PC-3 (cell line): ENCODE measurements at regions not wholly inside any gene's neighbourhood (a gene's known extent, or its start where the extent isn't known, plus 50 kb on each side); places are given as distances from the start of the nearest gene placed in this dataset.

Source experiments
- EZH2 ChIP-seq: fragments of 300-600 bp; sonication (generic); IDR thresholded peaks from one replicate; pipeline ENCODE4 v1.6.1; 2017; ENCODE audit warnings: antibody characterized with exemption, mild to moderate bottlenecking, low read length; ENCODE audit not compliant: unreplicated experiment
- TF ChIP-seq, protein P1 (sequence below): fragments of 300-600 bp; sonication (generic); conservative IDR thresholded peaks from 2 replicates; pipeline ENCODE4 v1.5.1; 2017; ENCODE audit warnings: antibody characterized with exemption, low read depth, mild to moderate bottlenecking, low read length

DNA sequence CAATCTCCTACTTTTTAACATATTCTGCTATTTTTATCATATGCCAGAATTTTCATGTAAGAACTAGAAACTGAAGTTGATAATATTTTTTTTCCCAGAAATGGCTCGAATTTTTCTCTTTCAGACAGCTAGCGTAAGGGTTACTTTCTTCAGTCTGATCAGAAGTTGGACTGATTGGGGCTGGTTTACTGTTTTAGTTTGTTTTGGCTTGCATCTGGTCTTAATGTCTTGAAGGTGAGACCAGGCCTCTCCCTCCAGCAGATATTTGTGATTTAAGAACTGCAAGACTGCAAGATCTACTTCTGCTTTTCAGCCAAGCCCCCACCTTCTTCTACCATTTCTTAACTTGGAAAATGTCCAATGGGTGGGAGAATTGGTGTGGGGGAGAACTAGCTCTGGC lies 266.4 kb downstream of the HAPSTR1 start:
- TF ChIP-seq, protein P1, sequence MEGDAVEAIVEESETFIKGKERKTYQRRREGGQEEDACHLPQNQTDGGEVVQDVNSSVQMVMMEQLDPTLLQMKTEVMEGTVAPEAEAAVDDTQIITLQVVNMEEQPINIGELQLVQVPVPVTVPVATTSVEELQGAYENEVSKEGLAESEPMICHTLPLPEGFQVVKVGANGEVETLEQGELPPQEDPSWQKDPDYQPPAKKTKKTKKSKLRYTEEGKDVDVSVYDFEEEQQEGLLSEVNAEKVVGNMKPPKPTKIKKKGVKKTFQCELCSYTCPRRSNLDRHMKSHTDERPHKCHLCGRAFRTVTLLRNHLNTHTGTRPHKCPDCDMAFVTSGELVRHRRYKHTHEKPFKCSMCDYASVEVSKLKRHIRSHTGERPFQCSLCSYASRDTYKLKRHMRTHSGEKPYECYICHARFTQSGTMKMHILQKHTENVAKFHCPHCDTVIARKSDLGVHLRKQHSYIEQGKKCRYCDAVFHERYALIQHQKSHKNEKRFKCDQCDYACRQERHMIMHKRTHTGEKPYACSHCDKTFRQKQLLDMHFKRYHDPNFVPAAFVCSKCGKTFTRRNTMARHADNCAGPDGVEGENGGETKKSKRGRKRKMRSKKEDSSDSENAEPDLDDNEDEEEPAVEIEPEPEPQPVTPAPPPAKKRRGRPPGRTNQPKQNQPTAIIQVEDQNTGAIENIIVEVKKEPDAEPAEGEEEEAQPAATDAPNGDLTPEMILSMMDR: no peak
- TF ChIP-seq EZH2: no peak
